Lower leg skin (tissue), 4 donors: ENCODE measurements at regions not wholly inside any gene's neighbourhood (a gene's known extent, or its start where the extent isn't known, plus 50 kb on each side); places are given as distances from the start of the nearest gene placed in this dataset.

Experiments used
- DNase-seq, 2 donors: peaks; one replicate each; pipeline ENCODE4 v3.0.0-alpha.2; 2019; ENCODE audit warnings: low spot score in 2 of 2
- H3K4me3 ChIP-seq: fragments of 200-600 bp; sonication (generic); 2 replicates; pipeline ENCODE4 v1.5.1; 2017; ENCODE audit warnings: mild to moderate bottlenecking, low read depth; ENCODE audit not compliant: poor library complexity, severe bottlenecking
- POLR2A ChIP-seq, 2 donors: fragments of 450-650 bp; IDR thresholded peaks; one replicate each; pipeline ENCODE4 v1.6.1; 2016 to 2017; ENCODE audit warnings: antibody characterized with exemption in 2 of 2, mild to moderate bottlenecking in 1 of 2, moderate library complexity in 1 of 2
- WGBS, 2 donors: methylation state at CpG; one replicate each; pipeline ENCODE4 v1.1.5; 2018; 5-methylcytosine and 5-hydroxymethylcytosine counted together
- intact Hi-C: fragments of 100-400 bp; cut with DNase I; formaldehyde crosslinking; loops from one replicate; pipeline ENCODE4 v1.15.0; 2023; ENCODE audit warnings: low total_unique reads
- TF ChIP-seq, protein P1 (sequence below), 3 donors: fragments of 450-650 bp; IDR thresholded peaks; one replicate each; pipeline ENCODE4 v1.5.1; 2016; ENCODE audit warnings: antibody characterized with exemption in 3 of 3, mild to moderate bottlenecking in 3 of 3, moderate library complexity in 2 of 3

DNA sequence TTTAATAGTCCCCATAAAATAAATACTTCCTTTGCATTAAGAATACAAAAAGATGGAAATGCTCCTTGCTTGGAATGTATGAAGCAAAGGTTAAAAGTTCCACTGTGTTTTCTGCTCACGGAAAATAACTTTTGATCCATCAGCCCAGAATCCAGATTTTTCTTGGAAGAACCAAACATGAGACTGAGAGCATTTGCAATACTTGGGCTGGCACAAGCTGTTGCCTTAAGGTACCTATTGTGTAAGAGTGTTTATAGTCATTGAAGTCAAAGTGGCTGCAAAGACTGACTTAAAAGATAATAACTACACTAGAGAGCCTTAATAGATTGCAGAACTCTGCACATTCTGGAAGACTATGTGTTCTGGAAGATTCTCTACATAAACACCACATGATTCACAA is 281.4 kb downstream of the RAB28 start:
- H3K4me3 ChIP-seq, result no peak overlapping the region
- DNase-seq, result peak in 1 of 2 donors; percentile 16
- intact Hi-C loops, result no loop called here
- WGBS, 2 donors, result 55 to 58% methylated on average over 1 of the region's 1 CpG
- TF ChIP-seq, protein P1, sequence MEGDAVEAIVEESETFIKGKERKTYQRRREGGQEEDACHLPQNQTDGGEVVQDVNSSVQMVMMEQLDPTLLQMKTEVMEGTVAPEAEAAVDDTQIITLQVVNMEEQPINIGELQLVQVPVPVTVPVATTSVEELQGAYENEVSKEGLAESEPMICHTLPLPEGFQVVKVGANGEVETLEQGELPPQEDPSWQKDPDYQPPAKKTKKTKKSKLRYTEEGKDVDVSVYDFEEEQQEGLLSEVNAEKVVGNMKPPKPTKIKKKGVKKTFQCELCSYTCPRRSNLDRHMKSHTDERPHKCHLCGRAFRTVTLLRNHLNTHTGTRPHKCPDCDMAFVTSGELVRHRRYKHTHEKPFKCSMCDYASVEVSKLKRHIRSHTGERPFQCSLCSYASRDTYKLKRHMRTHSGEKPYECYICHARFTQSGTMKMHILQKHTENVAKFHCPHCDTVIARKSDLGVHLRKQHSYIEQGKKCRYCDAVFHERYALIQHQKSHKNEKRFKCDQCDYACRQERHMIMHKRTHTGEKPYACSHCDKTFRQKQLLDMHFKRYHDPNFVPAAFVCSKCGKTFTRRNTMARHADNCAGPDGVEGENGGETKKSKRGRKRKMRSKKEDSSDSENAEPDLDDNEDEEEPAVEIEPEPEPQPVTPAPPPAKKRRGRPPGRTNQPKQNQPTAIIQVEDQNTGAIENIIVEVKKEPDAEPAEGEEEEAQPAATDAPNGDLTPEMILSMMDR (IDR thresholded peaks at IDR 0.05), result no peak
- TF ChIP-seq POLR2A (IDR thresholded peaks at IDR 0.05), result no peak

DNA sequence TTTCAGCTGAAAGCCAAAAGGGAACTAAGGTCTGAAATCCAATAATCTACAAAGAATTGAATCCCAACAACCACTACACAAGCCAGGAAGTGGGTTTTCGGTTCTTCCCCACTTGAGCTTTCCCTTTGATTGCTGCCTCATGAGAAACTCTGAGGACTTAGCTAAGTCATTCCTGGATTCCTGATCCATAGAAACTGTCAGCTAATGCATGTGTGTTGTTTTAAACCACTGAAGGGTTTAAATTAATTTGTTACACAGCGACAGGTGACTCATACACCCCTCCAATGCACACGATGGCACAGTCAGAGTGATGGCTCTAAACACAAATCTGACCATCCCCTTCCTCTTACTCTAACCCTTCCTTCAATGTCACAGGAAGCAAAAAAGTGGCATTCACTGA is 282.9 kb downstream of the RAB28 start:
- intact Hi-C loops, result no loop called here
- no peak for DNase-seq
- 84 to 93% methylated on average over 3 of the region's 3 CpGs for WGBS, 2 donors

DNA sequence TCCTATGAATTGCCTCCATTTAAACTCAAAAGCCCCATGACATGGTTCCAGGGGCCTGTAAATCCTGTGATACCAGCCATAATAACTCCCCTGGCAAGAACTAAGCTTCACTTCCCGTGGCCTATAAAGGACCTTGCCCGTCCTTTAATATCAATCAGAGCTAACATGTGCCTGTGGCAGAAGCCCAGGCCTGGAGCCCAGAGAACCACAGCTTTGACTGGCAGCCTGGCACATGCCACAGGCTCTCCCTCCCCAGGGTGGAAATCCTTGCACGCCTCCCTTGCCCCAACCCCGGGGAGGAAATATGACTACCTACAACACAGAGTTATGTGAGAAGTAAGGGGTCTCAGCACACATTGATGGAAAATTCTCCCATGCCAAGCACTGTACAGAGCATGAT is 287.4 kb downstream of the RAB28 start:
- 82 to 96% methylated on average over 4 of the region's 4 CpGs for WGBS, 2 donors
- no peak overlapping the region for H3K4me3 ChIP-seq
- no peak for DNase-seq
- intact Hi-C loops, result no loop called here
- TF ChIP-seq, protein P1 (IDR thresholded peaks at IDR 0.05), result no peak
- TF ChIP-seq POLR2A (IDR thresholded peaks at IDR 0.05), result no peak

More for the DNA sequence above, 282.9 kb downstream of the RAB28 start:
- no peak overlapping the region for H3K4me3 ChIP-seq
- TF ChIP-seq POLR2A (IDR thresholded peaks at IDR 0.05), result no peak
- TF ChIP-seq, protein P1 (IDR thresholded peaks at IDR 0.05), result no peak

DNA sequence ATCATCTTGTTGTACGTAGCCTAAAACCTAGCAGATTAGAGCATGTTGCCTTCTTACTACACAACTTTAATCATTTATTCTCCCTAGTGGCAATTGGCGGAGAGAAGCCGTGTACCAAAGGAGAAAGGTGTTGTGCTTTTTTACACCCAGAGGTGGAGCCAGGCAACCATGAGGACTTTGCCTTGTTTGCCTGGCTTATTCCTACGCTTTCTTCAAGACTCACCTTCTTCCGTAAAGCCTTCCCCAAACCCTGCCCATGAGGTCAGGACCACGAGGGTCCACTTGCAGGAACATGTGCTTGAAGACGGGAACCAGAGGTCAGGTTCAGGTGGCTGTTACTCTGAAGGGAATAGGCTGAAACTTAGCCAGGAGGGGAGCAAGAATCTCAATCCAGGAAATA is 290.5 kb downstream of the RAB28 start:
- no peak overlapping the region for H3K4me3 ChIP-seq
- WGBS, 2 donors, result 93 to 96% methylated on average over 7 of the region's 7 CpGs
- no peak for DNase-seq
- no peak for TF ChIP-seq POLR2A (IDR thresholded peaks at IDR 0.05)
- TF ChIP-seq, protein P1 (IDR thresholded peaks at IDR 0.05), result no peak
- intact Hi-C loops, result no loop called here

DNA sequence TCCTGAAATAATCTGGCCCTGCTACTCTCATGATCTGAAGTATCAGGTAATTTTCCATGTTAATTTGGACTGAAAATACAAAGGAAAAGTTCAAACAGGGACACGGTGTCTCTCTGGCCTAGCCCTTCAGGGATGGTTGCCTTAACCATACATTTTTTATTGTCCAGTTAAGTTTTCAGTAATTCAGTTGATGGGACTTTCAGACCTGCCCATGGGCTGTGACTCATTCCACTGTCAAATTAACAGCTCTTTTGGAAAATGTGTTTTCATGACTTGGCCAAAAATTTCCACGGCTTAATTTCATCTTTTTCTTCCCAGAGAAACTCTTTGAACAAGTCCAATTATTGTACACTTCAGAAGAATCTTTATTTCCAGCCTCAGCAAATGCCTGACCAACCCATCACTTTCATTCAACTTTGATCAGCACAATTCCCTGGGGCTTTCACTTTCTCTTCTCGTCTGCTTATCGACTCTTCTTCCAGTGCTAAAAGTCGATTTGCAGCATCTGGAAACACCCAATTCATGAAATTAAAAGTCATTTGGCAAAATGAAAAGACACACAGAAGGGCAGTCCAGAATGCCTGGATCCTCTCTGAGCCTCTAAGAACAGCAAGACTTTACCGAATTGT is 293.9 kb downstream of the RAB28 start:
- 43 to 47% methylated on average over 6 of the region's 6 CpGs for WGBS, 2 donors
- TF ChIP-seq, protein P1 (IDR thresholded peaks at IDR 0.05), result no peak
- no peak for TF ChIP-seq POLR2A (IDR thresholded peaks at IDR 0.05)
- intact Hi-C loops, result no loop called here

DNA sequence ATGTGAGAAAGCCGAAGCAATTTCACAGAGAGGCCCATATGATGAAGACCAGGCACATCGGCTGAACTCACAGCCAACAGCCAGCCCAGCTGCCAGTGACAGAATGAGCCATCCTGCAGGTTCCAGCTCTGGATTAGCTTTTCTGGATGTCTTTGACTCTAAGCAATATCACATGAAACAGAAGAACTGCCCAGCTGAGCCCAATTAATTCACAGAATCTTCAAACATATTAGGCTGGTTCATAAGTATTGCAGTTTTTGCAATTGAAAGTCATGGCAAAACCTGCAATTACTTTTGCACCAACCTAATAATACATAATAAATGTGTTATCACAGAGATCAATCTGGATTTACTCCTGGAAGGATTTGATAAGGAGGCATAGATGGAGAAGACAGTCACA is 299.9 kb downstream of the RAB28 start:
- DNase-seq, result no peak
- TF ChIP-seq, protein P1 (IDR thresholded peaks at IDR 0.05), result no peak
- TF ChIP-seq POLR2A (IDR thresholded peaks at IDR 0.05), result no peak
- 90 to 92% methylated on average over 2 of the region's 2 CpGs for WGBS, 2 donors
- intact Hi-C loops, result no loop called here
- no peak overlapping the region for H3K4me3 ChIP-seq

More for the DNA sequence above, 293.9 kb downstream of the RAB28 start:
- DNase-seq, result no peak
- no peak overlapping the region for H3K4me3 ChIP-seq
